H1 (cell line): ENCODE measurements at regions not wholly inside any gene's neighbourhood (a gene's known extent, or its start where the extent isn't known, plus 50 kb on each side); places are given as distances from the start of the nearest gene placed in this dataset.

Experiments used
- CTCF ChIA-PET: fragments of 300-600 bp; sonication (Branson Sonifier 250); formaldehyde crosslinking; loops from one replicate; lab custom pipeline; 2021; ENCODE audit not compliant: partially characterized antibody; lab: Charles Lee
- POLR2A ChIA-PET: fragments of 300-600 bp; sonication (Branson Sonifier 250); formaldehyde crosslinking; loops from one replicate; lab custom pipeline; 2021; ENCODE audit warnings: inconsistent platforms; ENCODE audit not compliant: partially characterized antibody; lab: Charles Lee
- DNase-seq, 2 experiments: peaks; one replicate each; pipeline versions ENCODE4 v3.0.0 to v3.0.0-alpha.2; 2010 to 2022; ENCODE audit warnings: low spot score in 2 of 2, low read depth in 1 of 2, mixed read lengths in 1 of 2
- FAIRE-seq: peaks from 2 replicates; lab custom pipeline; 2011; peaks lifted over from hg19 to GRCh38; lab: Jason Lieb, UNC
- H2AFZ ChIP-seq: 2 replicates; pipeline ENCODE4 v1.8.1; 2012; ENCODE audit warnings: low read length, inconsistent platforms
- H2AK5ac ChIP-seq: 2 replicates; pipeline ENCODE4 v1.6.1; 2013; ENCODE audit warnings: low read depth, low read length
- H2BK120ac ChIP-seq: replicated peaks from 2 replicates; pipeline ENCODE3; 2013; ENCODE audit warnings: low read depth, low read length, inconsistent platforms
- H2BK12ac ChIP-seq: 2 replicates; pipeline ENCODE4 v1.6.1; 2013; ENCODE audit warnings: low read depth, low read length
- H2BK15ac ChIP-seq: 2 replicates; pipeline ENCODE4 v1.6.1; 2013; ENCODE audit warnings: low read length
- H2BK20ac ChIP-seq: 2 replicates; pipeline ENCODE4 v1.6.1; 2013; ENCODE audit warnings: low read length
- H2BK5ac ChIP-seq: 2 replicates; pipeline ENCODE4 v1.6.1; 2013; ENCODE audit warnings: low read depth, low read length
- H3K14ac ChIP-seq: 2 replicates; pipeline ENCODE4 v1.6.1; 2013; ENCODE audit warnings: inconsistent platforms; ENCODE audit not compliant: insufficient read length
- H3K18ac ChIP-seq: 2 replicates; pipeline ENCODE4 v1.6.1; 2013; ENCODE audit warnings: low read length; ENCODE audit errors: extremely low read depth
- H3K23ac ChIP-seq: 2 replicates; pipeline ENCODE4 v1.6.1; 2013; ENCODE audit warnings: inconsistent platforms; ENCODE audit not compliant: insufficient read length
- H3K23me2 ChIP-seq: 2 replicates; pipeline ENCODE4 v1.6.1; 2013; ENCODE audit warnings: low read depth, low read length
- H3K27ac ChIP-seq: 2 replicates; pipeline ENCODE4 v1.6.1; 2011; ENCODE audit warnings: low read depth, low read length, inconsistent platforms
- H3K27me3 ChIP-seq, 4 experiments: replicated peaks in 1 of 4; 1 replicate in 1 of 4; 2 replicates in 3 of 4; pipeline versions ENCODE4 v1.6.1 to v1.8.1; 2011 to 2013; ENCODE audit warnings: low read length in 3 of 4, mild to moderate bottlenecking in 3 of 4, inconsistent platforms in 2 of 4, mixed read lengths in 2 of 4, moderate library complexity in 1 of 4; ENCODE audit not compliant: control insufficient read depth in 3 of 4, insufficient read depth in 3 of 4; ENCODE audit errors: extremely low read depth in 1 of 4
- H3K36me3 ChIP-seq, 4 experiments: 2 replicates each; pipeline versions ENCODE4 v1.6.1 to v1.8.1; 2011 to 2013; ENCODE audit warnings: mild to moderate bottlenecking in 4 of 4, low read length in 3 of 4, moderate library complexity in 2 of 4, control low read depth in 1 of 4, inconsistent platforms in 1 of 4; ENCODE audit not compliant: insufficient read depth in 4 of 4, control insufficient read depth in 2 of 4
- H3K4ac ChIP-seq: replicated peaks from 2 replicates; pipeline ENCODE3; 2013; ENCODE audit warnings: low read length, low read depth, mixed read lengths, inconsistent platforms; ENCODE audit not compliant: insufficient read length
- H3K4me1 ChIP-seq, 4 experiments: replicated peaks in 1 of 4; 1 replicate in 1 of 4; 2 replicates in 3 of 4; pipeline versions ENCODE4 v1.6.1 to v1.8.1; 2011 to 2013; ENCODE audit warnings: low read length in 3 of 4, inconsistent platforms in 2 of 4, mixed read lengths in 1 of 4; ENCODE audit not compliant: insufficient read depth in 4 of 4, control insufficient read depth in 3 of 4
- H3K4me2 ChIP-seq, 2 experiments: 2 replicates each; pipeline versions ENCODE4 v1.6.1 to v1.8.1; 2011 to 2013; ENCODE audit warnings: low read depth in 2 of 2, low read length in 2 of 2, control low read depth in 1 of 2, inconsistent platforms in 1 of 2, mild to moderate bottlenecking in 1 of 2; ENCODE audit not compliant: insufficient read depth in 1 of 2
- H3K4me3 ChIP-seq, 4 experiments: fragments of 200-600, 300-600 bp in 1 of 4; sonication (generic), shearing (Covaris generic), sonication (Bioruptor Twin) in 1 of 4; 2 replicates each; pipeline versions ENCODE4 v1.5.1 to v1.8.1; 2011 to 2016; ENCODE audit warnings: low read length in 4 of 4, low read depth in 3 of 4, control low read depth in 2 of 4, inconsistent platforms in 2 of 4, mild to moderate bottlenecking in 2 of 4, mixed read lengths in 1 of 4, moderate library complexity in 1 of 4; ENCODE audit not compliant: insufficient read depth in 2 of 4; ENCODE audit errors: extremely low read depth in 1 of 4
- H3K56ac ChIP-seq: replicated peaks from 2 replicates; pipeline ENCODE3; 2013; ENCODE audit warnings: low read depth, mild to moderate bottlenecking, mixed read lengths, low read length, inconsistent platforms; ENCODE audit not compliant: insufficient read length
- H3K79me1 ChIP-seq: 2 replicates; pipeline ENCODE4 v1.6.1; 2013; ENCODE audit warnings: low read depth, low read length, control low read depth
- H3K79me2 ChIP-seq, 2 experiments: 2 replicates each; pipeline versions ENCODE4 v1.6.1 to v1.8.1; 2012 to 2013; ENCODE audit warnings: low read length in 2 of 2, mild to moderate bottlenecking in 2 of 2, inconsistent platforms in 1 of 2; ENCODE audit not compliant: insufficient read depth in 2 of 2, control insufficient read depth in 1 of 2
- H3K9ac ChIP-seq, 4 experiments: replicated peaks in 1 of 4; 1 replicate in 1 of 4; 2 replicates in 3 of 4; pipeline versions ENCODE4 v1.6.1 to v1.8.1; 2011 to 2013; ENCODE audit warnings: low read depth in 3 of 4, low read length in 3 of 4, control low read depth in 2 of 4, mild to moderate bottlenecking in 2 of 4, moderate library complexity in 2 of 4, inconsistent platforms in 1 of 4; ENCODE audit errors: extremely low read depth in 1 of 4
- H3K9me3 ChIP-seq, 2 experiments: 2 replicates each; pipeline versions ENCODE4 v1.6.1 to v1.8.1; 2012 to 2013; ENCODE audit warnings: mild to moderate bottlenecking in 2 of 2, moderate library complexity in 2 of 2, control low read depth in 1 of 2, inconsistent platforms in 1 of 2, low read depth in 1 of 2, low read length in 1 of 2, mixed read lengths in 1 of 2; ENCODE audit not compliant: insufficient read depth in 2 of 2
- H4K20me1 ChIP-seq, 2 experiments: replicated peaks in 1 of 2; 2 replicates each; pipeline versions ENCODE3 to v1.8.1; 2011 to 2013; ENCODE audit warnings: inconsistent platforms in 2 of 2, low read length in 2 of 2, mild to moderate bottlenecking in 1 of 2; ENCODE audit not compliant: insufficient read depth in 2 of 2, control insufficient read depth in 1 of 2
- H4K5ac ChIP-seq: 2 replicates; pipeline ENCODE4 v1.6.1; 2013; ENCODE audit warnings: low read length, low read depth, mixed read lengths, inconsistent platforms; ENCODE audit not compliant: insufficient read length
- H4K8ac ChIP-seq: 2 replicates; pipeline ENCODE4 v1.8.0; 2013; ENCODE audit warnings: mild to moderate bottlenecking, moderate library complexity, low read length, inconsistent platforms; ENCODE audit not compliant: insufficient read depth; ENCODE audit errors: extremely low read depth
- H4K91ac ChIP-seq: replicated peaks from 2 replicates; pipeline ENCODE3; 2013; ENCODE audit warnings: low read length, mixed read lengths, inconsistent platforms; ENCODE audit not compliant: insufficient read length
- JUND ChIP-seq: IDR thresholded peaks from 2 replicates; pipeline ENCODE4 v1.6.1; 2011; ENCODE audit warnings: mild to moderate bottlenecking, improper control_type of control experiment, low read length
- RBBP5 ChIP-seq: IDR thresholded peaks from 2 replicates; pipeline ENCODE4 v1.7.1; 2012; ENCODE audit warnings: low read depth, mild to moderate bottlenecking, inconsistent platforms, low read length, moderate library complexity, borderline replicate concordance
- RNF2 ChIP-seq: fragments of 200-900, 300-1000 bp; sonication (generic); IDR thresholded peaks from 2 replicates; pipeline ENCODE4 v1.7.1; 2016; ENCODE audit warnings: borderline replicate concordance, low read depth, mild to moderate bottlenecking, antibody characterized with exemption, low read length; ENCODE audit not compliant: poor library complexity, severe bottlenecking; ENCODE audit errors: missing control alignments
- ZNF274 ChIP-seq: IDR thresholded peaks from 2 replicates; pipeline ENCODE4 v1.7.0; 2012; ENCODE audit warnings: low read length, borderline replicate concordance; ENCODE audit errors: extremely low read depth
- WGBS, 2 experiments: shearing (Covaris generic) in 1 of 2; methylation state at CpG; one replicate each; pipeline versions ENCODE4 v1.1.6 to v1.1.7; 2013 to 2015; ENCODE audit warnings: low lambda C conversion rate in 2 of 2, mixed read lengths in 2 of 2, inconsistent platforms in 1 of 2, low coverage in 1 of 2, missing lambda C conversion rate in 1 of 2; ENCODE audit not compliant: insufficient replicate concordance in 2 of 2, insufficient coverage in 1 of 2, insufficient read length in 1 of 2; ENCODE audit errors: extremely low coverage in 1 of 2, missing lambda C conversion rate in 1 of 2; 5-methylcytosine and 5-hydroxymethylcytosine counted together
- TF ChIP-seq, protein P1 (sequence below): IDR thresholded peaks from 2 replicates; pipeline ENCODE4 v1.6.1; 2011; ENCODE audit warnings: low read length, improper control_type of control experiment

GRCh38 chr2:51810197-51810596 is 778.3 kb upstream of the NRXN1 start:
- Histone ChIP-seq H3K9me3 (no peaks in the 10 kb centered on the region), H3K9ac (no peak overlapping the region), H3K27ac (no peak overlapping the region), H3K79me1 (no peaks in the 10 kb centered on the region), H4K8ac (no peak overlapping the region), H3K4me2 (no peak overlapping the region), H4K20me1 (no peaks in the 10 kb centered on the region), H3K36me3 (no peaks in the 10 kb centered on the region), H2BK12ac (no peak overlapping the region), H3K79me2 (no peaks in the 10 kb centered on the region), H2BK5ac (no peak overlapping the region), H3K18ac (no peak overlapping the region), H2AFZ (no peak overlapping the region), H4K91ac (no peak overlapping the region), H3K23ac (no peak overlapping the region), H3K27me3 (no peaks in the 10 kb centered on the region), H2AK5ac (no peak overlapping the region), H2BK15ac (no peak overlapping the region), H3K4ac (no peak overlapping the region), H4K5ac (no peak overlapping the region), H2BK120ac (no peak overlapping the region), H3K56ac (no peak overlapping the region), H3K4me3 (no peak overlapping the region), H3K23me2 (no peaks in the 10 kb centered on the region; the same call in 1 of the 2 replicates), H3K14ac (no peak overlapping the region), H2BK20ac (no peak overlapping the region), H3K4me1 (no peaks in the 10 kb centered on the region)
- 84% methylated on average over 4 of the region's 4 CpGs; no CpG with 5 or more reads in 1 of the 2 experiments for WGBS, 2 experiments
- TF ChIP-seq RNF2, result no peak
- no peak for TF ChIP-seq RBBP5
- TF ChIP-seq, protein P1, sequence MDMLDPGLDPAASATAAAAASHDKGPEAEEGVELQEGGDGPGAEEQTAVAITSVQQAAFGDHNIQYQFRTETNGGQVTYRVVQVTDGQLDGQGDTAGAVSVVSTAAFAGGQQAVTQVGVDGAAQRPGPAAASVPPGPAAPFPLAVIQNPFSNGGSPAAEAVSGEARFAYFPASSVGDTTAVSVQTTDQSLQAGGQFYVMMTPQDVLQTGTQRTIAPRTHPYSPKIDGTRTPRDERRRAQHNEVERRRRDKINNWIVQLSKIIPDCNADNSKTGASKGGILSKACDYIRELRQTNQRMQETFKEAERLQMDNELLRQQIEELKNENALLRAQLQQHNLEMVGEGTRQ, result no peak
- TF ChIP-seq JUND, result no peak
- no peak for TF ChIP-seq ZNF274
- ChIA-PET POLR2A (no interaction called here), CTCF (interaction anchor here (1.2 kb wide), 1 partner anchor 15 kb away, joined by 4 read pairs; no protein-coding TSS in a partner anchor)
- DNase-seq (no peak), FAIRE-seq (no peak)
